ENCODE measurements at regions not wholly inside any gene's neighbourhood (a gene's known extent, or its start where the extent isn't known, plus 50 kb on each side); places are given as distances from the start of the nearest gene placed in this dataset.

GRCh38 chr11:109815500-109816150 is 277.6 kb upstream of the ZC3H12C start:
- DNase-seq = no peak

- no peak for DNase-seq
Observed at GRCh38 chr11:109818290-109818689, 274.9 kb upstream of the ZC3H12C start.

GRCh38 chr11:109819410-109819809 is 273.8 kb upstream of the ZC3H12C start:
- no peak for DNase-seq

- DNase-seq = no peak
Observed at GRCh38 chr11:109821511-109821910, 271.7 kb upstream of the ZC3H12C start.

- DNase-seq = no peak
Observed at GRCh38 chr11:109822436-109823102, 270.6 kb upstream of the ZC3H12C start.

- DNase-seq = no peak
Observed at GRCh38 chr11:109828387-109828786, 264.8 kb upstream of the ZC3H12C start.

GRCh38 chr11:109838026-109838425 is 255.2 kb upstream of the ZC3H12C start:
- DNase-seq = no peak

- DNase-seq = peak; percentile 23
Observed at GRCh38 chr11:109845437-109845836, 247.8 kb upstream of the ZC3H12C start.

GRCh38 chr11:109847621-109848020 is 245.6 kb upstream of the ZC3H12C start:
- no peak for DNase-seq

GRCh38 chr11:109849051-109849450 is 244.1 kb upstream of the ZC3H12C start:
- DNase-seq = no peak

- DNase-seq = no peak
Observed at GRCh38 chr11:109849946-109850345, 243.2 kb upstream of the ZC3H12C start.

GRCh38 chr11:109851780-109852390 is 241.3 kb upstream of the ZC3H12C start:
- DNase-seq = no peak

GRCh38 chr11:109853156-109853776 is 239.9 kb upstream of the ZC3H12C start:
- no peak for DNase-seq

GRCh38 chr11:109854731-109855130 is 238.5 kb upstream of the ZC3H12C start:
- no peak for DNase-seq

- no peak for DNase-seq
Observed at GRCh38 chr11:109856928-109857327, 236.3 kb upstream of the ZC3H12C start.

- DNase-seq = no peak
Observed at GRCh38 chr11:109857637-109858036, 235.6 kb upstream of the ZC3H12C start.

GRCh38 chr11:109858152-109858551 is 235.0 kb upstream of the ZC3H12C start:
- DNase-seq = no peak

GRCh38 chr11:109859045-109859724 is 234.0 kb upstream of the ZC3H12C start:
- DNase-seq = no peak

- DNase-seq = no peak
Observed at GRCh38 chr11:109862835-109863234, 230.4 kb upstream of the ZC3H12C start.

- DNase-seq = no peak
Observed at GRCh38 chr11:109864151-109864661, 229.0 kb upstream of the ZC3H12C start.

- no peak for DNase-seq
Observed at GRCh38 chr11:109864834-109865547, 228.2 kb upstream of the ZC3H12C start.

- no peak for DNase-seq
Observed at GRCh38 chr11:109865548-109866186, 227.5 kb upstream of the ZC3H12C start.
